ENCODE measurements at regions not wholly inside any gene's neighbourhood (a gene's known extent, or its start where the extent isn't known, plus 50 kb on each side); places are given as distances from the start of the nearest gene placed in this dataset.

DNA sequence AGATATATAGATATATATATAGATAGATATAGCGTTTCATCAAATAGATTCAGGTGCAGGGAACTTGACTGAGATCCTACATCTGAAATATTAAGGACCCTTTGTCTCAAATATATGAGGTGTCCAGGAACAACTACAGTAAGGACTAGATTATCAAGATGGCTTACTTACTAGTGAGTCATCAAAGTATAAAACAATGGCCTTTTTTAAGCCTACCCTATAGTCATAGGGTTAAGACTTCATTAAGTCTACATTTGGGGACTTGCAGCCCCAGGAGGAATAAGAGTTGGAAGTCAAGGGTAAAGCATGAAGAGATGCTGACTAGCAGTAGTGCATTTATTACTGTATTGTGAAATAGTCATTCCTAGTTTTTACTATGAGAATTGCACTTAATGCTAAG is 1023.4 kb downstream of the CDH11 start:
- DNase-seq (no peak), ATAC-seq (replicated peaks in 1 of 2) (no peak)
- Mint-ChIP-seq H3K36me3 (ENCODE audit: insufficient read depth in 2 of 2) (no peaks in the 10 kb centered on the region), H3K27me3 (ENCODE audit: low read depth) (no peaks in the 10 kb centered on the region), H3K9me3 (peaks cover 4 to 7% of the 10 kb centered on the region in 2 donors), H3K4me3 (no peak overlapping the region), H3K27ac (no peak overlapping the region), H3K4me1 (ENCODE audit: low read depth) (no peaks in the 10 kb centered on the region)

DNA sequence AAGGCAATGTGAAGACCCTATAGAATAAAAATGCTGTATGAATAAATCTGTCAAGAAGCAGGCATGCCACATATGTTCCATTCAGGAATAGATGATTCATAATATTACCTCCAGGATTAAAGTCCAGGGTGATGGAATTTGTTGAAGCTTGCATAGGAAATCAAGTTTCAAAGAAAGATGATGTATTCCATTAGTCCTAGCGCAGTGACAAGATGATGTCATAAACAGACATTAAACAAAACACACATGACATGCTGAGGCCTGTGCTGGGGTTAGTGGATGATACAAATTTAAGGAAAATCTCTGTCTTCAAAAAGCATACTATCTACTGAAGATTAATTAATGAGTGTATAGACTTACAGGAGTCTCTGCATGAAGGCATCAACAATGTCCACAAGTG is 1025.2 kb downstream of the CDH11 start:
- no peaks in the 10 kb centered on the region for H3K27me3 Mint-ChIP-seq (ENCODE audit: low read depth)
- no peak overlapping the region for H3K4me3 Mint-ChIP-seq
- H3K27ac Mint-ChIP-seq: no peak overlapping the region
- no peak for DNase-seq
- no peak for ATAC-seq (replicated peaks in 1 of 2)
- no peaks in the 10 kb centered on the region for H3K4me1 Mint-ChIP-seq (ENCODE audit: low read depth)
- H3K9me3 Mint-ChIP-seq: peaks cover 8 to 10% of the 10 kb centered on the region in 2 donors
- no peaks in the 10 kb centered on the region for H3K36me3 Mint-ChIP-seq (ENCODE audit: insufficient read depth in 2 of 2)

DNA sequence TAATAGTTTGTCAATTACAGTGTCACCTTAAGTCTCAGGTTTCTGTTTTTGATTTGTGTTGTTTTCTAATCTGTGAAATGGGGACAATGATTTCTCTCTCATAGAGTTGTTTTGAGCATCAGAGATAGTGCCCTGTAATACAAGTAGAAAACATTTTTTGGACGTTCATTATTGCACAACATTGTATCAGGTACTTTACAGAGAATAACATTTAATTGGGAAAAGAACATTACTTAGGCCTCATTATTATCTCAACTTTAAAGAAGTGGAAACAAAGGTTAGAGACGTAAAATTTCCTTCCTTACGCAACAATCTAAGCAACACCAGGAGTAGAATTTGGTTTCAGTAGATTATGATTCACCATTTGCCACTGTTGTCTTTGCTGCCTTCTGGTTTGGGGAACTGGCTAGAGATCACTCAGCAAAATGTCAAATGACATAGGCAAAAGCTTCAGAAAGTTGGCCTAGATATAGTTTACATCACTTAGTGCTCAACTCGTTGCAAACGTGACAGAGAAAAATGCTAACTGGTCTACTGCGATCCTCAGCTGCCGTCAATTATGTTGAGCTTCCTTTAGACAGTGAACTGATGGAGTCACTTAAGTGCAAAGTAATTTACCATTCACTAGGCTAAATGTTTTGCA is 1026.8 kb downstream of the CDH11 start:
- no peak overlapping the region for H3K27ac Mint-ChIP-seq
- peaks cover 9 to 10% of the 10 kb centered on the region in 2 donors for H3K9me3 Mint-ChIP-seq

DNA sequence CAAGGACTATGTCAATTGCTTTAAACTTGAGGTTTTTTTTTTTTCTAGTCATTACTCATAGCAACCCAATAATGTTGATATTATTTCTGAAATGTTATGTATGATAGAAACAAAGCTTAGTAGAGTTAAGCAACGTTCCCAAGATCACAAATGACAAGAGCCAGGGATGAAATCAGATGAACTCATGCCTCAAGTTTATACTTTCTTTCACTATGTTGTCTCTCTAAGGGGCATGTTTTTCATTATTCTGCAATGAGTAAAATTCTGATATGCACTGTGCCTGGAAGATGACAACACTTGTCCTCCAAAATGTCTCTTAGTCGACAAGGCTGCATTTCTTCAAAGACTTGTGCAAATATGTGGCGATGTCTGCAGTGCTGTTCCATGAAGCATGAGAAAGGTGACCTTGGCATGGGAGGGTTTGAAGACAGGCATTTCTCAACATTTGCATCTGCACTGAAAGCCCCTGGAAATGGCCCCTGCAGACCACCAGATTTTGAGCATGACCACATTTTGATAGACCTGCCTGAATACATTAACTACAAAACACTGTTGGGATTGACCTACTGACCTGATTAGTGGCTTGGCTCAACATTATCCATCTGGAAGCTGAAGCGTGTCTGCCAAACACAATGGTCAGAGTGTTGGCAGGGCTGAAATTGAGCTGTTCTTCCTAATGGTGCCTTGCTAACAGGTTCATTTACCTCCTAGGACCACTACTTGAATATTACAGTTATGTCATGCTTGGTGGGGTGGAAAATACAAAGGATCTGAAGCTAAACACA is 1027.5 kb downstream of the CDH11 start:
- no peaks in the 10 kb centered on the region for H3K36me3 Mint-ChIP-seq (ENCODE audit: insufficient read depth in 2 of 2)
- H3K4me3 Mint-ChIP-seq: no peak overlapping the region
- peaks cover 8 to 9% of the 10 kb centered on the region in 2 donors for H3K9me3 Mint-ChIP-seq
- H3K27me3 Mint-ChIP-seq (ENCODE audit: low read depth): no peaks in the 10 kb centered on the region
- ATAC-seq (replicated peaks in 1 of 2) (no peak), DNase-seq (no peak)
- no peak overlapping the region for H3K27ac Mint-ChIP-seq
- no peaks in the 10 kb centered on the region for H3K4me1 Mint-ChIP-seq (ENCODE audit: low read depth)

More for the DNA sequence above, 1026.8 kb downstream of the CDH11 start:
- Mint-ChIP-seq H3K4me1 (ENCODE audit: low read depth) (no peaks in the 10 kb centered on the region), H3K4me3 (no peak overlapping the region), H3K36me3 (ENCODE audit: insufficient read depth in 2 of 2) (no peaks in the 10 kb centered on the region), H3K27me3 (ENCODE audit: low read depth) (no peaks in the 10 kb centered on the region)
- ATAC-seq (replicated peaks in 1 of 2) (no peak), DNase-seq (no peak)

DNA sequence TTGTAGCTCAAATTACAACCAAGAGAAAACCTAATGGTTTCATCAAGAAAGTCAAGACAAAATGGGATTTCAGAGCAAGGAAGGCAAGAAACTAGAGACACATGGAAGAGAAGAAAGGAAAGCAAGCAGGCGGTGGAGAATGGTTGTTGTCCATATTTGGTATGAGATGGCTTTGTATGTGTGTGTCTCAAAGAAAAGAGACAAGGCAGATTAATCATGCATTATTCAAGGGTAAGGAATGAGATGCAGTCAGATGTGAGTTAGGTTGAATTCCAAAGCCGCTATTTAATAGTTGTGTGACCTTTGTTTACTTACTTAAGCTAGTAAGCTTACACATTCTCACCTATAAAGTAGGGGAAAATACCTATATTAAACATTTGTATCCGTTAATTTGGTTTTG is 1029.6 kb downstream of the CDH11 start:
- ATAC-seq (replicated peaks in 1 of 2) (no peak), DNase-seq (no peak)
- peaks cover 8 to 18% of the 10 kb centered on the region in 2 donors for H3K9me3 Mint-ChIP-seq
- H3K4me3 Mint-ChIP-seq: no peak overlapping the region
- H3K4me1 Mint-ChIP-seq (ENCODE audit: low read depth): no peaks in the 10 kb centered on the region
- H3K27ac Mint-ChIP-seq: no peak overlapping the region
- no peaks in the 10 kb centered on the region for H3K36me3 Mint-ChIP-seq (ENCODE audit: insufficient read depth in 2 of 2)
- H3K27me3 Mint-ChIP-seq (ENCODE audit: low read depth): no peaks in the 10 kb centered on the region

DNA sequence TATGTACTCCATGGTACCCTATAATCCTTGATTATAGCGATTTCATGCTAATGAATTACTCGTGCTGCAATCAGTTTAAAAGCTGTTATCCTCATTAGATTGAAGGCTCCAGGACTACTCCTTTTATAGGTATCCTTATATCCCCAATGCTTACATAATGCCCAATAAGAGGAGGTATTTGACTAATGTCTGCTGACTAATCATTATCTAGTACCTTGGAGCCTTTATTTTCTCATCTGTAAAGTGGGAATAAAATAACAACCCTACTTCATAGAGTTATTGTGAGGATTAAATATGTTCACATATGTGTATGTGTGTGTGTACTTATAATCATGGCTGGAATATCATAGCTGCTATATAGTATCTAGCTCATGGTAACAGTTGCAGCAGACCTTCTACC is 1031.5 kb downstream of the CDH11 start:
- no peak overlapping the region for H3K27ac Mint-ChIP-seq
- H3K36me3 Mint-ChIP-seq (ENCODE audit: insufficient read depth in 2 of 2): no peaks in the 10 kb centered on the region
- ATAC-seq (replicated peaks in 1 of 2) (no peak), DNase-seq (no peak)
- H3K9me3 Mint-ChIP-seq: peaks cover 8 to 18% of the 10 kb centered on the region in 2 donors
- no peak overlapping the region for H3K4me3 Mint-ChIP-seq
- no peaks in the 10 kb centered on the region for H3K27me3 Mint-ChIP-seq (ENCODE audit: low read depth)
- no peaks in the 10 kb centered on the region for H3K4me1 Mint-ChIP-seq (ENCODE audit: low read depth)

DNA sequence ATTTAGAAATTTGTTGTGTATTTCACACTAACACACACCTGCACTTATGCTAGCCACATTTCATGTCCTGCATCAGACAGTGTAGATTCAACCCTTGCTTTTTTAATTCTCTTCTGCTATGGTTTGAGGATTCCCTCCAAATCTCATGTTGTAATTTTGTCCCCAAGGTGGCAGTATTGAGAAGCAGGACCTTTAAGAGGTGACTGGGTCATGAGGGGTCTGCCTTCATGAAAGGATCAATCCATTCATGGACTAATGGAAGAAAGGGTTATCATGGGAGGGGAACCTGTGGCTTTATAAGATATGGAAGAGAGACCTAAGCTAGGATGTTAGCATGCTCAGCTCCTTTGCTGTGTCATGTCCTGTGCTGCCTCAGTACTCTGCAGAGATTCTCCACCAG is 1032.2 kb downstream of the CDH11 start:
- Mint-ChIP-seq H3K9me3 (peaks cover 8 to 18% of the 10 kb centered on the region in 2 donors), H3K27me3 (ENCODE audit: low read depth) (no peaks in the 10 kb centered on the region), H3K4me1 (ENCODE audit: low read depth) (no peaks in the 10 kb centered on the region), H3K27ac (no peak overlapping the region), H3K4me3 (no peak overlapping the region), H3K36me3 (ENCODE audit: insufficient read depth in 2 of 2) (no peaks in the 10 kb centered on the region)
- DNase-seq (no peak), ATAC-seq (replicated peaks in 1 of 2) (no peak)

DNA sequence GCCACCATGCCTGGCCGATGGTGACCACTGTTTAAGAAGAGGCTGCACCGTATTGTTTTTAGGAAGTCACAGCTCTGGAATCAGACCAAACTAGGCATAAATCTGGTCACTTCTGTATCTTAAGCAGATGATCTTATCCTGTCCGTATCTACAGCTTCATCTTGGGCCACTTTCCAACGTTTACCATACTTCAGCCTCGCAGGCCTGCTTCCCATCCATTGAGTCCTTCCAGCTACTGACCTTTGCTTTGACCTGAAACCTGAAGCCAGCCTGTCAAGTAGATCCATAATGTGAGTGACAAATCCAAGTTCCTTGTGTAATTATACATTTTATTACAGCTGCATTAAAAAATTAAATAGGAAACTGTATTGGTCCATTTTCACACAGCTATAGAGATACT is 1033.0 kb downstream of the CDH11 start:
- Mint-ChIP-seq H3K4me3 (no peak overlapping the region), H3K4me1 (ENCODE audit: low read depth) (no peaks in the 10 kb centered on the region), H3K27me3 (ENCODE audit: low read depth) (no peaks in the 10 kb centered on the region), H3K27ac (no peak overlapping the region), H3K36me3 (ENCODE audit: insufficient read depth in 2 of 2) (no peaks in the 10 kb centered on the region), H3K9me3 (peaks cover 8 to 18% of the 10 kb centered on the region in 2 donors)
- ATAC-seq (replicated peaks in 1 of 2) (no peak), DNase-seq (no peak)

DNA sequence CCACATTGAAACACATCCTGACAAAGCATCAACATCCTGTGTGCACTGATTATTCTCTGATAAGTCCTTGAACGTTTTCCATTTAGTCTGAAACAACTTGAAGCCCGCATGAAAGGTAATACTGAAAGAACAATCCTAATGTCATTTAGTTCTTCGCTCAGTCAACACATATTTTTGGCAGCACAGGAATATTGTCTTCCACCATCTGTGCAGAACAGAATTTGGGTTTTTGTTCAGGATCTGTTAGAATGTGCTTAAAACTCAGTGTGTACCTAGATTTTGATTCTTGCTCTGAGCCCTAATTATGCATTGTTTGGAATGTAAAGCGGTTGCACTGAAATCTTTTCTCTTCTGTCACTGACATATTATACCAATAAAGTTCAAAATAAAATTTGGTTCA is 1036.6 kb downstream of the CDH11 start:
- Mint-ChIP-seq H3K4me3 (no peak overlapping the region), H3K27me3 (ENCODE audit: low read depth) (no peaks in the 10 kb centered on the region), H3K27ac (no peak overlapping the region), H3K4me1 (ENCODE audit: low read depth) (no peaks in the 10 kb centered on the region), H3K9me3 (peaks cover 4 to 19% of the 10 kb centered on the region in 2 donors), H3K36me3 (ENCODE audit: insufficient read depth in 2 of 2) (no peaks in the 10 kb centered on the region)
- DNase-seq (no peak), ATAC-seq (replicated peaks in 1 of 2) (no peak)

DNA sequence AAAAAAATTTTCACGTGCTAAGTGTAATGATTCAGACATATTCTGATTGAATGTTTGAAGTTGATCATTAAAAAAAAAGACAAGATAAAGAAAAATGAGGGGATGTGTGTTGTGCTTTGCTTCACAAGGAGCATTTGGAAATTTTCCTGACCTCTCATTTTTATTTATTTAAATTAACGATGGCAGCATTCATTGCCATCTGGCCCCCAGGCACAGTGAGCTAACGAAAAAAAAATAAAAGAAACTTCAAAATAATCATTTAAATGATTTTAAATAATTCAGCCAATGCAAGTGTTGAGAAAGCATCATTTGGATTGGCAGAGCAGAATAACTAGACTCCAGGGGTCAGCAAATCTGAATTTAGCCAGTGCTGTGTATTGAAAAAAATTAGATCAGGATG is 1037.2 kb downstream of the CDH11 start:
- DNase-seq: no peak
- Mint-ChIP-seq H3K27ac (no peak overlapping the region), H3K9me3 (peaks cover 3 to 18% of the 10 kb centered on the region in 2 donors), H3K4me3 (no peak overlapping the region), H3K27me3 (ENCODE audit: low read depth) (no peaks in the 10 kb centered on the region), H3K36me3 (ENCODE audit: insufficient read depth in 2 of 2) (no peaks in the 10 kb centered on the region), H3K4me1 (ENCODE audit: low read depth) (no peaks in the 10 kb centered on the region)
- ATAC-seq (replicated peaks in 1 of 2): no peak

DNA sequence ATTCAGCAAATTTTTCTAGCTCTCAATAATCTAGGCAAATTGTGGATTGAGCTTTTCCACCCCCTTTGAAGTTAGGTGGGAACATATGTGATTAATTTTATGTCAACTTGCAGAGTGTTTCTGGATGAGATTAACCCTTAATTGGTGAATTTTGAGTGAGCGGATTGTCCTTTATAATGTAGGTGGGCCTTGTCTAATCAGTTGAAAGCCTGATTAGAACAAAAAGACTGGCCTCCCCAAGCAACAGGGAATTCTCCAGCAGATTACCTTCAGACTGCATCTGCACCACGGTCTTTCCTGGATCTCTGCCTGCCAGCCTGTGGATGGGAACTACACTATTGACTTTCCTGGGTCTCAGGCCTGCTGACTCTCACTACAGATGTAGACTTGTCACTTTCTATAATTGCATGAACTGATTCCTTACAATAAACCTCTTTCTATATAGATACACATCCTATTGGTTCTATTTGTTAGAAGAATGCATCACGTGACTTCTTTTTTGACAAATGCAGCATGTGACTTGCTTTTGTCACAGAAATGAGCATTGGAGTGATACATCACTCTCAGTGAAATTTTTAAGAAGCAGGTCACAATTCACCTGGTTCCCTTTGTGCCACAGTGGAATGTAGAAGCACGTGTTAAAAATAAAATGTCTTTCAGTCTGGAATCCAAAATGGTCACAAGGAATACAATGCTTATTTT is 1038.3 kb downstream of the CDH11 start:
- H3K4me1 Mint-ChIP-seq (ENCODE audit: low read depth): no peaks in the 10 kb centered on the region
- ATAC-seq (replicated peaks in 1 of 2) (no peak), DNase-seq (no peak)
- no peak overlapping the region for H3K4me3 Mint-ChIP-seq
- peaks cover 2 to 15% of the 10 kb centered on the region in 2 donors for H3K9me3 Mint-ChIP-seq
- no peak overlapping the region for H3K27ac Mint-ChIP-seq
- no peaks in the 10 kb centered on the region for H3K27me3 Mint-ChIP-seq (ENCODE audit: low read depth)
- H3K36me3 Mint-ChIP-seq (ENCODE audit: insufficient read depth in 2 of 2): no peaks in the 10 kb centered on the region

DNA sequence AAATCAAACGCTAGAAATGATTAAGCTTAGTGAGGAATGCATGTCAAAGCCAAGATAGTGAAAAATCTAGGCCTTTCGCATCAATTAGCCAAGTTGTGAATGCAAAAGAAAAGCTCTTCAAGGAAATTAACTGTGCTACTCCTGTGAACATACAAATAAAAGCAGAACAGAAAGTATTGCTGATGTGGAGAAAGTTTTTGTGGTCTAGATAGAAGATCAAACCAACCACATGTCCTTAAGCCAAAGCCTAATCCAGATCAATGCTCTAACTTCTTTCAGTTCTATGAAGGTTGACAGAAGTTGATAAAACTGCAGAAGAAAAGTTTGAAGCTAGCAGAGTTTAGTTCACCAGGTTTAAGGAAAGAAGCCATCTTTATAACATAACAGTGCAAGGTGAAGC is 1044.6 kb downstream of the CDH11 start:
- H3K27me3 Mint-ChIP-seq (ENCODE audit: low read depth): no peaks in the 10 kb centered on the region
- ATAC-seq (replicated peaks in 1 of 2): no peak
- no peak overlapping the region for H3K4me3 Mint-ChIP-seq
- H3K36me3 Mint-ChIP-seq (ENCODE audit: insufficient read depth in 2 of 2): no peaks in the 10 kb centered on the region
- H3K9me3 Mint-ChIP-seq: peaks cover 7 to 13% of the 10 kb centered on the region in 2 donors
- no peak overlapping the region for H3K27ac Mint-ChIP-seq
- DNase-seq: no peak
- H3K4me1 Mint-ChIP-seq (ENCODE audit: low read depth): no peaks in the 10 kb centered on the region

DNA sequence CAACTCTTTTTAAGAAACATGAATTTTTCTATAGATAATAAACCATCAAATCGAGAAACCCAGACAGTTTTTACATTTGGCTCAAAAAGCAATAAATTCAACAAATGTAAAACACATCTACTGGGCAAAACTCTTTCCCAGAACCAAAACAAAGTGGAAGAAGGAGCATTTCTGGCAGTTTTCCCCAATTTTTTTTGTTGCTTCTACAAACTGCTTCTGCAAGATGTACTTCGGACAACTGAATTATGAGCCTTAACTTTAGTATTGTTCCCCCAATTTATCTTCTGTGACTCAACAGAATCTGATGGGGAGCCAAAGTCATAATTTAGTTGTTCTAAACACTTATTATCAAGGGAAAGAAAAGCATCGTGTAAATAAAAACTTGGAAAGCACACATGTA is 1047.2 kb downstream of the CDH11 start:
- ATAC-seq (replicated peaks in 1 of 2): no peak
- Mint-ChIP-seq H3K4me1 (ENCODE audit: low read depth) (no peaks in the 10 kb centered on the region), H3K4me3 (no peak overlapping the region), H3K27me3 (ENCODE audit: low read depth) (no peaks in the 10 kb centered on the region), H3K9me3 (peaks cover 15 to 18% of the 10 kb centered on the region in 2 donors), H3K27ac (no peak overlapping the region), H3K36me3 (ENCODE audit: insufficient read depth in 2 of 2) (peaks cover 0 to 2% of the 10 kb centered on the region in 2 donors)
- no peak for DNase-seq
